ENCODE measurements at regions not wholly inside any gene's neighbourhood (a gene's known extent, or its start where the extent isn't known, plus 50 kb on each side); places are given as distances from the start of the nearest gene placed in this dataset.

DNA sequence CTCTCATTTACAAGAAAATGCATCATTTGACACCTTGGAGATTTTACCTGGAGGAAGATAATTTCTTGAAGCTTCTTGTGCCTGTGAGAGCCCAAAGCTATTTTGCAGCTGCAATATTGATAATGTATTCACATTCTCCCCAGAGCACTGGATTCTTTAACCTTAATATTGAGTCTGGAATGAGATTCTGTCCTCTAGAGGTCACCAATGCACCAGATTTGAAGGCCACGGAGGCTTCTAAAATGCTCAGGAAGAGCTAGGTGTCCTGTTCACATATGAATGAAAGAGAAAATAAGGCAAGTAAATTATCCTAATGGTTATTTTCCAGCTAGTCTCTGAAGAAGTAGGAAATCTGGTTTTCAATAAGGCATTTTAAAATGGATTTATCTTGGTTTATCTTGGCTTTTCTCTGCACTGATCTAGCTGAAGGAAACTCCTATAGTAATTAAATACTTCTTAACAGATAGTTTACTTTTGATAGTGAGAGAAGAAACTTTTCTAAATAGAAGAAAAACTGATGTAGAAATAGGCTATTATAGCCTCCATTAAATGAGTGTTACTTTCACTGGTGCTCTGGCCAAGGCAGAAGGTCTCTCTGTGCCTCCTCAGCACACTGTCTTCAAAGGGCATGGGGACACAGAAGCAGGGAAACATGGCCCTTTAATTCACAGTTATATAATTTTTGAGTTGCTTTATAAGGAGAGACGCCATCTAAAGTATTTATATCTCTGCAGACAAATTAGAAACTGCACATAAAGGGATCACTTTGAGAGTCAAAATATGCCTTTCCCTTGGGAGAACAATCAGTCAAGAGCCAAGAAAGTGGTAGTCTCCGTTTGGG is 297.0 kb upstream of the ACTBL2 start:
- peaks cover 0 to 8% of the 10 kb centered on the region in 2 donors for H3K27me3 Mint-ChIP-seq
- WGBS (ENCODE audit: insufficient coverage), result 0% methylated on average over 2 of the region's 3 CpGs
- no peak overlapping the region for H3K27ac Mint-ChIP-seq
- Histone ChIP-seq H3K27ac (ENCODE audit: low read length) (no peak overlapping the region), H3K36me3 (ENCODE audit: control insufficient read depth in 2 of 2, extremely low read depth in 1 of 2, insufficient read depth in 1 of 2, low read length in 1 of 2) (no peaks in the 10 kb centered on the region), H3K4me1 (ENCODE audit: control insufficient read depth in 1 of 2, extremely low read depth in 1 of 2, insufficient read depth in 2 of 2, low read length in 2 of 2) (no peaks in the 10 kb centered on the region), H3K4me3 (ENCODE audit: control insufficient read depth in 1 of 2, extremely low read depth in 1 of 2, low read length in 1 of 2) (no peak overlapping the region), H3K27me3 (replicated peaks in 1 of 2; ENCODE audit: control insufficient read depth in 2 of 2, extremely low read depth in 1 of 2, insufficient read depth in 2 of 2, low read length in 1 of 2) (peaks cover 0 to 5% of the 10 kb centered on the region in 2 experiments), H3K9me3 (no peaks in the 10 kb centered on the region)
- no peaks in the 10 kb centered on the region for H3K36me3 Mint-ChIP-seq
- no peaks in the 10 kb centered on the region for H3K4me1 Mint-ChIP-seq
- POLR2A ChIA-PET, result no interaction called here
- H3K9me3 Mint-ChIP-seq, result no peaks in the 10 kb centered on the region
- ATAC-seq (replicated peaks in 1 of 4), result peak in 1 of 4 experiments; percentile 53
- DNase-seq, result peak in 5 of 35 experiments; percentile 2 to 43 (median 7)
- no peak overlapping the region for H3K4me3 Mint-ChIP-seq
- CTCF ChIA-PET, result interaction anchor here (0.5 to 2.8 kb wide), 7 partner anchors 499 to 1589 kb away, joined by 3 to 24 read pairs (median 3); partner anchors contain the start of gene PLK2 (in 1 of the 2)

DNA sequence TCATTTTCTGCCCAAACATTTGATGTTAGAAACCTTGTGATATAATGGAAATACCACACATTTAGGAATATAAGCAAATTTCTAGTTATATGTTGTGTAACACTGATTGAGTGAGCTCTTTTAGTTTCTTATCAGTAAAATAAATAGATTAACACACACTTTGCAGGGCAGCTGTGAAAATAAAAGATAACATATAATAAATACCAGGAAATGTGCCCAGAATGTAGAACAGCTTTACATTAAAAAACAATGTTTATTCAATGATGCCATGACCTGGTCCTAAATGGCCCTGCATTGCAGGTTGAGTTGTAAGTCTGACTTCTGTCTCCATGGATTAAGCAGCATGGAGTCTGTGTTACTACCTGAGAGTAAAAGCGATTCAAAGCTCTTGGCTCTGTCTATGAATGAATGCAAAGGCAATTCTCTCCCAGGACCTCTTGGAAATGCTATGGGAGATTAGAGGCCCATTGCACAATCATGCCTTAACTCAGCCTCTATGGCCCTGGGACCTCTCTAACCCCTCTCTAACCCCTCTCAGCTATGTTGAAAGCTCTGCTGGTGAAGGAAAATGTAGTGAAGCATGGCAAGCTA is 296.0 kb upstream of the ACTBL2 start:
- no peaks in the 10 kb centered on the region for H3K9me3 Mint-ChIP-seq
- no peaks in the 10 kb centered on the region for H3K4me1 Mint-ChIP-seq
- no peaks in the 10 kb centered on the region for H3K4me1 ChIP-seq (ENCODE audit: control insufficient read depth in 1 of 2, extremely low read depth in 1 of 2, insufficient read depth in 2 of 2, low read length in 2 of 2)
- ChIA-PET POLR2A (no interaction called here), CTCF (interaction anchor here (0.5 to 2.8 kb wide), 6 partner anchors 14 to 684 kb away, joined by 3 to 24 read pairs (median 3); partner anchors contain the start of gene PLK2 (in 1 of the 2))
- no peak overlapping the region for H3K27ac ChIP-seq (ENCODE audit: low read length)
- peaks cover 0 to 4% of the 10 kb centered on the region in 2 donors for H3K27me3 Mint-ChIP-seq
- H3K4me3 ChIP-seq (ENCODE audit: control insufficient read depth in 1 of 2, extremely low read depth in 1 of 2, low read length in 1 of 2), result no peak overlapping the region
- H3K36me3 Mint-ChIP-seq, result no peaks in the 10 kb centered on the region
- WGBS (ENCODE audit: insufficient coverage), result no CpG with 5 or more reads among the region's 1 CpG
- H3K4me3 Mint-ChIP-seq, result no peak overlapping the region
- no peak for ATAC-seq (replicated peaks in 1 of 4)
- H3K27ac Mint-ChIP-seq, result no peak overlapping the region
- peaks cover 0 to 5% of the 10 kb centered on the region in 2 experiments for H3K27me3 ChIP-seq (replicated peaks in 1 of 2; ENCODE audit: control insufficient read depth in 2 of 2, extremely low read depth in 1 of 2, insufficient read depth in 2 of 2, low read length in 1 of 2)
- no peaks in the 10 kb centered on the region for H3K36me3 ChIP-seq (ENCODE audit: control insufficient read depth in 2 of 2, extremely low read depth in 1 of 2, insufficient read depth in 1 of 2, low read length in 1 of 2)
- no peaks in the 10 kb centered on the region for H3K9me3 ChIP-seq
- DNase-seq, result no peak

DNA sequence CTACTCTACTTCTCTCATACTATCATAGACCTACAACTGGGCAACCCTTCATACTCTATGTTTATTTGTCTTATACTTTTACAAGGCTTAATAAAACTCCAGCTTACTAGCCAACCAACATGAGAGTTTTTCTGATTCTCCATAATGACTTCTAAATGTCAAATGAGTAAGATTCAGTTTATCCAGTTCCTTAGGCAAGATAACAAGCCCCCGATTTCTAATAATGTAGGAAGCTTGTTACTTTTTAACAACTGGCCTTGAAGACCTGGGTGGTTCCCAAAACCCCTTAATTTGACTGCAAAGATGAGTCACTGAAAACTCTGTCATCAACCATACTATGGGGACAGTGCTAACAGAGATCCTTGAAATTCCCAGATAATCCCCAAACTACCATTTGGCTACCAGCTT is 294.6 kb upstream of the ACTBL2 start:
- peaks cover 0 to 4% of the 10 kb centered on the region in 2 donors for H3K27me3 Mint-ChIP-seq
- no peak overlapping the region for H3K4me3 Mint-ChIP-seq
- no CpG with 5 or more reads among the region's 1 CpG for WGBS (ENCODE audit: insufficient coverage)
- no peak overlapping the region for H3K4me3 ChIP-seq (ENCODE audit: control insufficient read depth in 1 of 2, extremely low read depth in 1 of 2, low read length in 1 of 2)
- POLR2A ChIA-PET, result no interaction called here
- CTCF ChIA-PET, result no interaction called here
- ATAC-seq (replicated peaks in 1 of 4) (no peak), DNase-seq (no peak)
- no peaks in the 10 kb centered on the region for H3K36me3 ChIP-seq (ENCODE audit: control insufficient read depth in 2 of 2, extremely low read depth in 1 of 2, insufficient read depth in 1 of 2, low read length in 1 of 2)
- no peaks in the 10 kb centered on the region for H3K9me3 Mint-ChIP-seq
- no peaks in the 10 kb centered on the region for H3K9me3 ChIP-seq
- no peaks in the 10 kb centered on the region for H3K4me1 ChIP-seq (ENCODE audit: control insufficient read depth in 1 of 2, extremely low read depth in 1 of 2, insufficient read depth in 2 of 2, low read length in 2 of 2)
- no peaks in the 10 kb centered on the region for H3K4me1 Mint-ChIP-seq
- H3K36me3 Mint-ChIP-seq, result no peaks in the 10 kb centered on the region
- H3K27ac Mint-ChIP-seq, result no peak overlapping the region
- H3K27me3 ChIP-seq (replicated peaks in 1 of 2; ENCODE audit: control insufficient read depth in 2 of 2, extremely low read depth in 1 of 2, insufficient read depth in 2 of 2, low read length in 1 of 2), result peaks cover 0 to 5% of the 10 kb centered on the region in 2 experiments
- no peak overlapping the region for H3K27ac ChIP-seq (ENCODE audit: low read length)

DNA sequence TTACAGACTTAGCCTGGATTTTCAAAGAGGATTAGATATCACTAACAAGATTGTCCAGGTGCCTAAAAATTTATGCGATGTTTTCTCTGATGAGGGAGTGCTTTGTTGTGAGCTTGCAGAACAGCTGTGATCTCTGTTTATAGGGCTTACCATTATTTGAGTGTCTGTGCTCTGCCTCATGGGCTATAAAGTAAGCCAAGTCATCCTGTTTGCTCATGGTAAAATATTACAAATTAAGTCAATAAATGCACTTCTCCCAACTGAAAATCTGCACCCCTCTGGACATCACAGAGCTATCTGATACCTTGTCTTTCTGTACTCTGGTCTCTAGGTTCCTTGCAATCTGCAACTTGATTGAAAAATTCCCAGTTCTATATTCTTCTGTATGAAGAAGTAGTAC is 293.4 kb upstream of the ACTBL2 start:
- H3K27ac Mint-ChIP-seq, result no peak overlapping the region
- DNase-seq (no peak), ATAC-seq (replicated peaks in 1 of 4) (no peak)
- H3K36me3 Mint-ChIP-seq, result no peaks in the 10 kb centered on the region
- H3K27me3 ChIP-seq (replicated peaks in 1 of 2; ENCODE audit: control insufficient read depth in 2 of 2, extremely low read depth in 1 of 2, insufficient read depth in 2 of 2, low read length in 1 of 2), result peaks cover 0 to 5% of the 10 kb centered on the region in 2 experiments
- H3K27ac ChIP-seq (ENCODE audit: low read length), result no peak overlapping the region
- H3K27me3 Mint-ChIP-seq, result peaks cover 0 to 2% of the 10 kb centered on the region in 2 donors
- 100% methylated on average over 1 of the region's 1 CpG for WGBS (ENCODE audit: insufficient coverage)
- H3K9me3 ChIP-seq, result no peaks in the 10 kb centered on the region
- ChIA-PET CTCF (interaction anchor here in 1 of 2 donors (0.5 to 1.2 kb wide), 3 partner anchors 478 to 1287 kb away, joined by 3 to 10 read pairs (median 5); no protein-coding TSS in a partner anchor), POLR2A (interaction anchor here in 1 of 2 donors (0.6 kb wide), 1 partner anchor 54 kb away, joined by 8 read pairs; no protein-coding TSS in a partner anchor)
- no peaks in the 10 kb centered on the region for H3K9me3 Mint-ChIP-seq
- no peaks in the 10 kb centered on the region for H3K4me1 ChIP-seq (ENCODE audit: control insufficient read depth in 1 of 2, extremely low read depth in 1 of 2, insufficient read depth in 2 of 2, low read length in 2 of 2)
- H3K4me3 Mint-ChIP-seq, result no peak overlapping the region
- no peaks in the 10 kb centered on the region for H3K4me1 Mint-ChIP-seq
- H3K4me3 ChIP-seq (ENCODE audit: control insufficient read depth in 1 of 2, extremely low read depth in 1 of 2, low read length in 1 of 2), result no peak overlapping the region
- no peaks in the 10 kb centered on the region for H3K36me3 ChIP-seq (ENCODE audit: control insufficient read depth in 2 of 2, extremely low read depth in 1 of 2, insufficient read depth in 1 of 2, low read length in 1 of 2)

DNA sequence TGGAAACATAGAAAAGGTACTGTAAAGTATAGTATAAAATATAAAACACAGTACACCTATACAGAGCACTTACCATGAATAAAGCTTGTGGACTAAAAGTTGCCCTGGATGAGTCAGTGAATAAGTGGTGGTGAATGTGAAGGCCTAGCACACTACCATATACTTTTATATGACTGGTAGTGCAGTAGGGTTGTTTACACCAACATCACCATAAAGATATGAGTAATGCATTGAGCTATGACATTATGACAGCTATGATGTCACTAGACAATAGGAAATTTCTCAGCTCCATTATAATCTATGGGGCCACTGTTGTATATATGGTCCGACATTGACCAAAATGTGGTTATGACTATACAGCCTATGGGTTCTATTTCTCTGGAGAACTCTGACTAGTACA is 291.8 kb upstream of the ACTBL2 start:
- ATAC-seq (replicated peaks in 1 of 4), result no peak
- Mint-ChIP-seq H3K4me3 (no peak overlapping the region), H3K27ac (no peak overlapping the region), H3K4me1 (no peaks in the 10 kb centered on the region), H3K36me3 (no peaks in the 10 kb centered on the region), H3K27me3 (peaks cover 2 to 6% of the 10 kb centered on the region in 2 donors), H3K9me3 (no peaks in the 10 kb centered on the region)
- DNase-seq, result no peak
- H3K4me3 ChIP-seq (ENCODE audit: control insufficient read depth in 1 of 2, extremely low read depth in 1 of 2, low read length in 1 of 2), result no peak overlapping the region
- H3K27me3 ChIP-seq (replicated peaks in 1 of 2; ENCODE audit: control insufficient read depth in 2 of 2, extremely low read depth in 1 of 2, insufficient read depth in 2 of 2, low read length in 1 of 2), result no peaks in the 10 kb centered on the region
- ChIA-PET CTCF (interaction anchor here in 1 of 2 donors (0.6 to 0.7 kb wide), 2 partner anchors 20 to 435 kb away, joined by 3 to 5 read pairs; no protein-coding TSS in a partner anchor), POLR2A (no interaction called here)
- H3K36me3 ChIP-seq (ENCODE audit: control insufficient read depth in 2 of 2, extremely low read depth in 1 of 2, insufficient read depth in 1 of 2, low read length in 1 of 2), result no peaks in the 10 kb centered on the region
- no peaks in the 10 kb centered on the region for H3K9me3 ChIP-seq
- peaks cover 0 to 2% of the 10 kb centered on the region in 2 experiments for H3K4me1 ChIP-seq (ENCODE audit: control insufficient read depth in 1 of 2, extremely low read depth in 1 of 2, insufficient read depth in 2 of 2, low read length in 2 of 2)
- no peak overlapping the region for H3K27ac ChIP-seq (ENCODE audit: low read length)
- WGBS (ENCODE audit: insufficient coverage), result no CpG with 5 or more reads among the region's 1 CpG

DNA sequence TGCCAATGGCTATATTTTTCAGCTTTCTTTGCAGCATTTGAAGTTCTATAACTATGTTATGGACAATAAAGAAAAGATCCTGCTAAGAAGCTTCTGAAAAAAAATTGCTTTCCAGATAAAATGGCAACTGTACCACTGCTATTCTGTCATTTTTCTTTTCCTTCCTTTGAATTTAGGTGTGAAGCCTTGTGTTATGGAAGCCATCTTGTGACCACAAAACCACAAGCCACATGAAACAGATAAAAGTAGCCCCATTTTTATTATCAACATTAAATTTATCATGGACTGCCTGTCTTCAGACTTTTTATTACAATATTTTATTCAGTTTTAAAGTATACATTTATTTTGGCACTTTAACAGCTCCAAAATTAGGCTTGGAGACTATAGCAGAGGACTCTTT is 289.9 kb upstream of the ACTBL2 start:
- CTCF ChIA-PET, result interaction anchor here in 1 of 2 donors (0.8 kb wide), 1 partner anchor 123 kb away, joined by 3 read pairs; no protein-coding TSS in a partner anchor
- H3K36me3 Mint-ChIP-seq, result no peaks in the 10 kb centered on the region
- ATAC-seq (replicated peaks in 1 of 4), result no peak
- no peak overlapping the region for H3K4me3 Mint-ChIP-seq
- no peaks in the 10 kb centered on the region for H3K4me1 Mint-ChIP-seq
- DNase-seq, result peak in 1 of 35 experiments; percentile 2
- POLR2A ChIA-PET, result no interaction called here
- Histone ChIP-seq H3K4me3 (ENCODE audit: control insufficient read depth in 1 of 2, extremely low read depth in 1 of 2, low read length in 1 of 2) (no peak overlapping the region), H3K27ac (ENCODE audit: low read length) (no peak overlapping the region), H3K9me3 (no peaks in the 10 kb centered on the region), H3K27me3 (replicated peaks in 1 of 2; ENCODE audit: control insufficient read depth in 2 of 2, extremely low read depth in 1 of 2, insufficient read depth in 2 of 2, low read length in 1 of 2) (no peaks in the 10 kb centered on the region), H3K36me3 (ENCODE audit: control insufficient read depth in 2 of 2, extremely low read depth in 1 of 2, insufficient read depth in 1 of 2, low read length in 1 of 2) (no peaks in the 10 kb centered on the region), H3K4me1 (ENCODE audit: control insufficient read depth in 1 of 2, extremely low read depth in 1 of 2, insufficient read depth in 2 of 2, low read length in 2 of 2) (peaks cover 0 to 2% of the 10 kb centered on the region in 2 experiments)
- no peak overlapping the region for H3K27ac Mint-ChIP-seq
- peaks cover 6 to 14% of the 10 kb centered on the region in 2 donors for H3K27me3 Mint-ChIP-seq
- H3K9me3 Mint-ChIP-seq, result no peaks in the 10 kb centered on the region
